ENCODE measurements at regions not wholly inside any gene's neighbourhood (a gene's known extent, or its start where the extent isn't known, plus 50 kb on each side); places are given as distances from the start of the nearest gene placed in this dataset.
"Not testable (repeated sequence)": the region's sequence is repeated elsewhere in the genome, so short reads cannot be mapped to it uniquely, and the experiment has no call there.

- Mint-ChIP-seq H3K27ac (no peak overlapping the region), H3K27me3 (no peaks in the 10 kb centered on the region), H3K4me1 (no peaks in the 10 kb centered on the region), H3K36me3 (no peaks in the 10 kb centered on the region), H3K9me3 (no peaks in the 10 kb centered on the region), H3K4me3 (no peak overlapping the region)
- ATAC-seq = no peak
Measured at GRCh38 chr5:57360871-57361270, 121.7 kb downstream of the ACTBL2 start.

DNA sequence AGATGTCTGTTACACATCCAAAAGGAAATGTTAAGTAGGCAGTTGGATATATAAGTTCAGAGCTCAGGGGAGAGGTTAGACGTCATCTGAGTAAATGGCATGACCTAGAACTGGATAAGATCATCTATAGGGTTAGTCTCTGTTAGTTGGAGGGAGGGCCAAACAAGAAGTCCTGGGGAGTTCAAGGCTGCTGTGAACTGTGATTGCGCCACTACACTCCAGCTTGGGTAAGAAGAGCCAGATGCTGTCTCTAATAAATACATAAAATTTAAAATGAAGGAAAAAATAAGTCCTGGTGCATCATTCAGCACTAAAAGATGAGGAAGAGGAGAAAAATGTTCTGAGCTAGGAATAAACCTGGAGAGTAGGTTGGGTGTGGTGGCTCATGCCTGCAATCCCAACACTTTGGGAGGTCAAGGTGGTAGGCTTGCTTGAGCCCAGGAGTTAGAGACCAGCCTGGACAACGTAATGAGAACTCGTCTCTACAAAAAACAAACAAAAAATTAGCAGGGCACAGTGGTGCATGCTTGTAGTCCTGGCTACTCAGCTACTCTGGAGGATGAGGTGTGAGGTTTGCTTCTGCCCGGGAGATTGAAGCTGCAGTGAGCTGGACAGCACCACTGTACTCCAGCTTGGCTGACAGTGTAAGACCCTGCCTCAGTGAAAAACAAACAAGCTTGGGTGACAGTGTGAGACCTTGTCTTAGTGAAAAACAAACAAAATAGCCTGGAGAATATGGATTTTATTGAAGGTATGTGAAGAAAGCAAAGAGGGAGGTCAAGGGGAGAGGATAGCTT is 123.6 kb downstream of the ACTBL2 start:
- Mint-ChIP-seq H3K27me3 (no peaks in the 10 kb centered on the region), H3K36me3 (no peaks in the 10 kb centered on the region), H3K27ac (no peak overlapping the region), H3K4me3 (no peak overlapping the region), H3K9me3 (no peaks in the 10 kb centered on the region), H3K4me1 (no peaks in the 10 kb centered on the region)
- ATAC-seq = no peak

- H3K4me1 Mint-ChIP-seq, H3K9me3 Mint-ChIP-seq, ATAC-seq, H3K27ac Mint-ChIP-seq, H3K36me3 Mint-ChIP-seq, H3K4me3 Mint-ChIP-seq, H3K27me3 Mint-ChIP-seq: not testable (repeated sequence)
Measured at GRCh38 chr5:57356850-57357249, 125.8 kb downstream of the ACTBL2 start.

GRCh38 chr5:57349214-57349613 is 133.4 kb downstream of the ACTBL2 start:
- Mint-ChIP-seq H3K27me3 (peaks cover 10% of the 10 kb centered on the region), H3K9me3 (peaks cover 5% of the 10 kb centered on the region), H3K4me3 (no peak overlapping the region), H3K36me3 (no peaks in the 10 kb centered on the region), H3K4me1 (no peaks in the 10 kb centered on the region), H3K27ac (no peak overlapping the region)
- peak; percentile 8 for ATAC-seq

DNA sequence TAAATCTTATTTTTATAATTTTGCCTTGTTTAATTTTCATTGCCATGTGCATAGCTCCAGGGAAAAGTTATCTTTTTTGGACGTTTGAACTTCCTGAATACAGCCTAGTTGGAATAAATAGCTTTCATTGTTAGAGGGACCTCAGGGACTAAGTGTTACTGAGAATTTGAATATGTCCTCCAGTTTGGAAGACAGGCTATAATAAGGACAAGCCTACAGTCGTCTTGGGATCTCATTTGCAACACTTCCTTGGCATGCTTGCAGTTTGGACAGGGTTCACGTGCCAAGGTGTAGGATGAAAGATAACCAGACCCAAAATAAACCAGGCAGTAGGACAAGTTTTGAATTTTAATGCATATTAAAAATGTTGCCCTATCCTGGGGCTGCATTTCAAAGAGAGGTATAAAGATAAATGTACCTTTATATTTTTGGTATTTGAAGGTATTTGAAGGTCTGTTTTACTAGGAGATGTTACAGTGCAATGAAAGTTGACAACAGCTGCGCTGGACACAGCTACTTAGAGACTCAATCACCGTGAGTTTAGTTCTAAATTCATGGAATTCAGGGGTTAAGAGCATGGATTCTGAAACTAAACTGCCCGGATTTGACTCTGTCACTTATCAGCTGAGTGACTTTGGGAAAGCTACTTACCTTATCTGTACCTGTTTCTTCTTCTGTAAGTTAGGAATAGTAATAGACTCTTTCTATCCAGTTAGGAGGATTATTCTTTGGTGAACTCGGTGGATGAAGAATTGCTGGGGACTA is 134.1 kb downstream of the ACTBL2 start:
- Mint-ChIP-seq H3K27ac (no peak overlapping the region), H3K27me3 (peaks cover 10% of the 10 kb centered on the region), H3K36me3 (no peaks in the 10 kb centered on the region), H3K9me3 (peaks cover 5% of the 10 kb centered on the region), H3K4me1 (no peaks in the 10 kb centered on the region), H3K4me3 (no peak overlapping the region)
- no peak for ATAC-seq

GRCh38 chr5:57346328-57346727 is 136.3 kb downstream of the ACTBL2 start:
- no peak for ATAC-seq
- Mint-ChIP-seq H3K27ac (no peak overlapping the region), H3K4me1 (no peaks in the 10 kb centered on the region), H3K4me3 (no peak overlapping the region), H3K9me3 (peaks cover 5% of the 10 kb centered on the region), H3K36me3 (no peaks in the 10 kb centered on the region), H3K27me3 (peaks cover 21% of the 10 kb centered on the region)

DNA sequence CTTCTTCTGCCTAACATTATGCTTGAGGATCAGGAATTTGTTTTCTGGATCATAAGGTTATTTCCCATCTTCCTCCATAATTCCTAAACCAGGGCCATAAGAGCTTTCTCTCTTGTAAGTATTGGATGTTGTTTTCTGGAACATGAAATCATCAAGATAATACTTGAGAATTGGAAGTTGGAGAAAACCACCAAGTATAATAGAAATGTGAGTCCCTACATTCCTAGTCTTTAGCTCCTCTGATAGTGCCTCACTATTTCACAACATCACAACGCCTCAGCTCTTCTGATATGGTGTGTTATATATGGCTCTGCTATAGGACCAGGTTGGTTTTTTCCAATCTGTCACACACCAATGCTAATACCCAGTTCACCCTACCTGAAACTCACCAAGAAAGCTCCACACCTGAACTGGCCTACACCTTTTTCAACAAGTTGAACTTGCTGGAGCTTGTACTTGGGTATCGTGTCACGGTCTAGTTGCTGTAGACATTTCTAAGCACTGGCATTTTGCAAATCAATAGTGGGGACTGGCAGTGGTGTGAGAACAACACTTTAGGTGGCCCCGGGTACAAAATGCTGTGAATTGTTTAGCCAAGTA is 141.1 kb downstream of the ACTBL2 start:
- no peak for ATAC-seq
- no peaks in the 10 kb centered on the region for H3K4me1 Mint-ChIP-seq

GRCh38 chr5:57340681-57341080 is 141.9 kb downstream of the ACTBL2 start:
- H3K27me3 Mint-ChIP-seq = peaks cover 13% of the 10 kb centered on the region

More for the DNA sequence above, 141.1 kb downstream of the ACTBL2 start:
- Mint-ChIP-seq H3K27ac (no peak overlapping the region), H3K4me3 (no peak overlapping the region), H3K27me3 (peaks cover 13% of the 10 kb centered on the region), H3K9me3 (peaks cover 5% of the 10 kb centered on the region), H3K36me3 (no peaks in the 10 kb centered on the region)

DNA sequence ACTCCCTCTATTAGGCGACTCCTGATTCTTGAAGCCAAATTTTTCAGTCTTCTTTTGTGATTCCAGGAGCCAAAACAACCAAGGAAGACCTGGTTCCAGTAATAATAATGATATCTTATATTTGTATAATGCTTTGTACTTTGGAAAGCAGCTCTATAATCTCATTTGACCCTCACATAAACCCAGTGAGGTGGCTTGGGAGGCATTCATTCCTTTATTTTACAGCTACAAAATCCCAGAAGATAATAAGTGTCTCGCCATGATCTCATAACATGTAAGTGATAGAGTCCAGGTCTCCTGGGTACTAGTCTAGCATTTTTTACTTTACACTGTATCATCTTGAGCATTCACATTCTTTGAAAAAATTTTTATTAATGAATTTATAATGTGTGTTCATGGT is 143.1 kb downstream of the ACTBL2 start:
- Mint-ChIP-seq H3K27ac (no peak overlapping the region), H3K36me3 (no peaks in the 10 kb centered on the region)
- no peak for ATAC-seq

More at GRCh38 chr5:57340681-57341080, 141.9 kb downstream of the ACTBL2 start:
- no peak for ATAC-seq
- no peaks in the 10 kb centered on the region for H3K36me3 Mint-ChIP-seq
- no peaks in the 10 kb centered on the region for H3K4me1 Mint-ChIP-seq
- no peaks in the 10 kb centered on the region for H3K9me3 Mint-ChIP-seq
- no peak overlapping the region for H3K4me3 Mint-ChIP-seq
- H3K27ac Mint-ChIP-seq = no peak overlapping the region

DNA sequence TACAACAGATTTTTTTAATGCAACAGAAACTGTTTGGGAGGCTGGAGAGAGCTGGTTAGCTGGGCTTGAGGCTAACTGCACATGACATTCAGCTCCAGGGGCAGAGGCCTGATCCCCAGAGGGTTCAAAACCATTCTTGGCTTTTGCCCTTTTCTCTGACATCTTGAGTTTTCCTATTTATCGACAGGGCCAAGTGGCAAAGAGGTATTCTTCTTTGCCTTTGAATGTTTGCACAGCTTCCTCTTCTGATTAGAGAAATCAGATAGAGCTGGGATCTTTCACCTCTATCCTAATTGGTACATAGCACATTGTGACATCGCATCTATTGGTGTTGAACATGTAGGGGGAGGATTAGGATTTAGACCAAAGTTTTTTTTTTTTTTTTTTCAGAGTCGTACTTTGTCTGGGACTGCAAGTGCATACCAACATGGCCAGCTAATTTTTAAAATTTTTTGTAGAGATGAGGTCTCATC is 143.7 kb downstream of the ACTBL2 start:
- H3K4me3 Mint-ChIP-seq = no peak overlapping the region
- no peak for ATAC-seq
- no peaks in the 10 kb centered on the region for H3K36me3 Mint-ChIP-seq
- H3K9me3 Mint-ChIP-seq = no peaks in the 10 kb centered on the region
- peaks cover 13% of the 10 kb centered on the region for H3K27me3 Mint-ChIP-seq
- H3K27ac Mint-ChIP-seq = no peak overlapping the region
- no peaks in the 10 kb centered on the region for H3K4me1 Mint-ChIP-seq

More for the DNA sequence above, 143.1 kb downstream of the ACTBL2 start:
- no peaks in the 10 kb centered on the region for H3K4me1 Mint-ChIP-seq
- H3K27me3 Mint-ChIP-seq = peaks cover 13% of the 10 kb centered on the region
- no peaks in the 10 kb centered on the region for H3K9me3 Mint-ChIP-seq
- no peak overlapping the region for H3K4me3 Mint-ChIP-seq

DNA sequence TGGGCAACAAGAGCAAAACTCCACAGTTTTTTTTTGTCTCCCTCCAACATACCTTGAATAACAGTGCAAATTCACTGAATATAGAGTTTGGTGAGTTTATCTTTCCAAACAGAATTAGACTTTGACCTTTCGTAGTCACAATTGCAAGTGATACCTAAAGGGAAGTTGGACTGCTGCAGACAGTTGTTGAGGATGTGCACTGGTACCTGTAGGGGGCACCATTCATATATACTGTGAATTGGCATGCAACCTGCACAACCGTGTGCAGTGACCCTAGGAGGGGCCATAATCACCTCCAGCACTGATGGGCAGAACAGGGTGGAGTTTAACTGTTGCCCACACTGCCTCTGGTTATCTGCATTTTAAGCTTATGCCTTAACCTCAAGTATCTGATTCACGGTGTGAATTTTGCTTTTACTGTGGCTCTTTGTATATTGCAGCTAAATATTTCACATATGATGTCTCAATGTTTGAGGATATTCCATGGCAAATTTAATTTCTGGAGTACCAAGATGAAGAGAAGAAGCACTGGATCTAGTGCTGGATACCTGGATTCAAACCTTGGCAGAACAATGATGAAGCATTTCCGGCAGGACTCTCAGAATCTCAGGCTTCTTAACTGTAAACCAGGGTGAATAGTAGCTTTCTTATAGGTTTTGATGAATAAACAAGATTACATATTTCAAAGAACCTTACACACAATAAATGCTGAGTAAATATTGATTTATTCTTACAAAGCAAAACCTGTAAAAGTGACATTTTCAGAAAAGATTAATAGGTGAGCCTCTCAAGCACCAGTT is 144.3 kb downstream of the ACTBL2 start:
- peaks cover 13% of the 10 kb centered on the region for H3K27me3 Mint-ChIP-seq

GRCh38 chr5:57335092-57335660 is 147.4 kb downstream of the ACTBL2 start:
- no peaks in the 10 kb centered on the region for H3K9me3 Mint-ChIP-seq

More for the DNA sequence above, 144.3 kb downstream of the ACTBL2 start:
- H3K27ac Mint-ChIP-seq = no peak overlapping the region
- no peak overlapping the region for H3K4me3 Mint-ChIP-seq
- no peaks in the 10 kb centered on the region for H3K4me1 Mint-ChIP-seq
- ATAC-seq = no peak
- H3K9me3 Mint-ChIP-seq = no peaks in the 10 kb centered on the region
- no peaks in the 10 kb centered on the region for H3K36me3 Mint-ChIP-seq

DNA sequence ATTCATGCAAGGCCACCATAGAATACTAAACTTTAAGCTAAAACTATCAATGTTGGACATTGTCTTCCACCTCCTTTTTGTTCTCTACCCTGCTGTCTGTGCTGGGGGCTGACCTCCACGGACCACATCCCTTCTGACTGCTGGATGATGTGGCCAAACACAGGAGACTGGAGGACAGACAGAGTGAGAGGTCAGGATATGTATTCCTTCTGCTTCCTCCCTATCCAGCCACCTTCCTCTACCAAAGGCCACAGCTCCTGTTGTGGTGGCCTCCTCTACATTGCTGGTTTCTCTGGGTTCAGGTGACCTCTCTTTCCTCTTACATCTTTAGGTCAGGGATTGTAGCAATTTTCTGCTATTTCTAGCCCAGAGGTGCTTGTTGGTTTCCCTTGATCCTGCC is 148.1 kb downstream of the ACTBL2 start:
- no peaks in the 10 kb centered on the region for H3K9me3 Mint-ChIP-seq
- H3K27ac Mint-ChIP-seq = no peak overlapping the region
- no peaks in the 10 kb centered on the region for H3K27me3 Mint-ChIP-seq
- H3K4me1 Mint-ChIP-seq = no peaks in the 10 kb centered on the region
- H3K36me3 Mint-ChIP-seq = no peaks in the 10 kb centered on the region
- no peak for ATAC-seq
- no peak overlapping the region for H3K4me3 Mint-ChIP-seq

More at GRCh38 chr5:57335092-57335660, 147.4 kb downstream of the ACTBL2 start:
- no peak overlapping the region for H3K27ac Mint-ChIP-seq
- H3K36me3 Mint-ChIP-seq = no peaks in the 10 kb centered on the region
- no peaks in the 10 kb centered on the region for H3K27me3 Mint-ChIP-seq
- ATAC-seq = no peak
- H3K4me1 Mint-ChIP-seq = no peaks in the 10 kb centered on the region
- no peak overlapping the region for H3K4me3 Mint-ChIP-seq

DNA sequence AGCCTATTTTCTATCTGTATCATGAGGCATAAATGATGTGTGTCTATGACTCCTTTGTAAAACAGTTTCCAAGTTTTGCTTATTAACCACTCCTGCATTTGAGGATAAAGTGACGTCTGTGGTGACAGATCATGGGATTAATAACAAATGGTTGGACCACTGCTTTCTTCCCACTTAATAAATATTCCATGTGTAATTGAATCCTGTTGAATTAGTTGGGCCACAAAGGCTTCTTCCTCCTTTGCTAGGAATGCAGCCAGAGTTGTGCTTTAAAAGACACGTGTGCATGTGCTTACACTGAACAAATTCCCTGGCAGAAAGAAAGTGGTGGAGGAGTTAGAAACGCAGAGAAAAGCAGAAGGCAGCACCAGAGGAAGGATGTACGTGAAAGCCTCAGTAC is 150.2 kb downstream of the ACTBL2 start:
- Mint-ChIP-seq H3K4me3 (no peak overlapping the region), H3K36me3 (no peaks in the 10 kb centered on the region), H3K27me3 (no peaks in the 10 kb centered on the region), H3K27ac (no peak overlapping the region), H3K4me1 (no peaks in the 10 kb centered on the region), H3K9me3 (no peaks in the 10 kb centered on the region)
- ATAC-seq = no peak
